22Rv1 (cell line): ENCODE measurements at regions not wholly inside any gene's neighbourhood (a gene's known extent, or its start where the extent isn't known, plus 50 kb on each side); places are given as distances from the start of the nearest gene placed in this dataset.

Experiments used
- ZFX ChIP-seq: fragments of 450-650 bp; IDR thresholded peaks from 2 replicates; pipeline ENCODE4 v1.6.1; 2017; ENCODE audit warnings: antibody characterized with exemption, borderline replicate concordance
- TF ChIP-seq, protein P1 (sequence below): fragments of 450-650 bp; IDR thresholded peaks from 2 replicates; pipeline ENCODE4 v1.5.1; 2017; ENCODE audit warnings: mild to moderate bottlenecking

DNA sequence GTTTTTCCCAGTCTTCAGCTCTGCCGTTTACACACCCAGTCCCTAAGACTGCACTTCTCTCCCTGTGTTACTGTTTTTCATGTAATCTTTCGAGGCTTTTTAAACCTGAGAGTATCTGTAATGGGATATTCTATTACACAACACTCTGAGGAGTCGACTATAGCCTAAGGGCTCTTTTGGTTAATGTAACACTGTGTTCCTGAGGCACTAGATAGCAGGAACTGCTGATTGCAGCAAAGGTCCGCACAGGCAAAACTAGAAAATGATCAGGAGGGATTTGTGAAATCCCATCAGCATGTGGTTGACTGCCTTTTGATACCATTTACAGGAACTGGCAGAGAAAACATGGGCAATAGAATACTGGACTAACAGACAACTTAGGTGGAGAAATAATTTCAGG lies 512.3 kb upstream of the RAG2 start:
- TF ChIP-seq, protein P1, sequence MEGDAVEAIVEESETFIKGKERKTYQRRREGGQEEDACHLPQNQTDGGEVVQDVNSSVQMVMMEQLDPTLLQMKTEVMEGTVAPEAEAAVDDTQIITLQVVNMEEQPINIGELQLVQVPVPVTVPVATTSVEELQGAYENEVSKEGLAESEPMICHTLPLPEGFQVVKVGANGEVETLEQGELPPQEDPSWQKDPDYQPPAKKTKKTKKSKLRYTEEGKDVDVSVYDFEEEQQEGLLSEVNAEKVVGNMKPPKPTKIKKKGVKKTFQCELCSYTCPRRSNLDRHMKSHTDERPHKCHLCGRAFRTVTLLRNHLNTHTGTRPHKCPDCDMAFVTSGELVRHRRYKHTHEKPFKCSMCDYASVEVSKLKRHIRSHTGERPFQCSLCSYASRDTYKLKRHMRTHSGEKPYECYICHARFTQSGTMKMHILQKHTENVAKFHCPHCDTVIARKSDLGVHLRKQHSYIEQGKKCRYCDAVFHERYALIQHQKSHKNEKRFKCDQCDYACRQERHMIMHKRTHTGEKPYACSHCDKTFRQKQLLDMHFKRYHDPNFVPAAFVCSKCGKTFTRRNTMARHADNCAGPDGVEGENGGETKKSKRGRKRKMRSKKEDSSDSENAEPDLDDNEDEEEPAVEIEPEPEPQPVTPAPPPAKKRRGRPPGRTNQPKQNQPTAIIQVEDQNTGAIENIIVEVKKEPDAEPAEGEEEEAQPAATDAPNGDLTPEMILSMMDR, result no peak
- TF ChIP-seq ZFX, result no peak
